Left kidney (tissue), 1 donor: ENCODE measurements at regions not wholly inside any gene's neighbourhood (a gene's known extent, or its start where the extent isn't known, plus 50 kb on each side); places are given as distances from the start of the nearest gene placed in this dataset.
"Not testable (repeated sequence)": the region's sequence is repeated elsewhere in the genome, so short reads cannot be mapped to it uniquely, and the experiment has no call there.

Experiments
- DNase-seq: peaks from one replicate; pipeline ENCODE4 v3.0.0-alpha.2; 2013

- peak; percentile 13 for DNase-seq
These were observed 149.1 kb upstream of the TENT5A start for GRCh38 chr6:81901551-81901966.

- no peak for DNase-seq
These were observed 148.1 kb upstream of the TENT5A start for GRCh38 chr6:81900616-81901015.

- no peak for DNase-seq
These were observed 145.3 kb upstream of the TENT5A start for GRCh38 chr6:81897793-81898192.

- no peak for DNase-seq
These were observed 144.3 kb upstream of the TENT5A start for GRCh38 chr6:81896525-81897503.

- peak; percentile 3 for DNase-seq
These were observed 143.2 kb upstream of the TENT5A start for GRCh38 chr6:81895511-81896185.

- DNase-seq: no peak
These were observed 142.3 kb upstream of the TENT5A start for GRCh38 chr6:81894788-81895271.

- no peak for DNase-seq
These were observed 141.8 kb upstream of the TENT5A start for GRCh38 chr6:81894306-81894705.

GRCh38 chr6:81892891-81893290 is 140.4 kb upstream of the TENT5A start:
- DNase-seq: no peak

GRCh38 chr6:81891874-81892273 is 139.4 kb upstream of the TENT5A start:
- DNase-seq: no peak

- no peak for DNase-seq
These were observed 138.4 kb upstream of the TENT5A start for GRCh38 chr6:81890846-81891245.

- no peak for DNase-seq
These were observed 137.0 kb upstream of the TENT5A start for GRCh38 chr6:81889377-81890053.

- not testable (repeated sequence) for DNase-seq
These were observed 134.4 kb upstream of the TENT5A start for GRCh38 chr6:81886909-81887308.

- DNase-seq: no peak
These were observed 133.7 kb upstream of the TENT5A start for GRCh38 chr6:81886157-81886556.

GRCh38 chr6:81881660-81882059 is 129.2 kb upstream of the TENT5A start:
- no peak for DNase-seq

- DNase-seq: no peak
These were observed 126.0 kb upstream of the TENT5A start for GRCh38 chr6:81878479-81878878.

GRCh38 chr6:81876971-81877370 is 124.5 kb upstream of the TENT5A start:
- no peak for DNase-seq

- no peak for DNase-seq
These were observed 123.4 kb upstream of the TENT5A start for GRCh38 chr6:81875782-81876293.

- not testable (repeated sequence) for DNase-seq
These were observed 117.4 kb upstream of the TENT5A start for GRCh38 chr6:81869749-81870508.

- DNase-seq: no peak
These were observed 113.2 kb upstream of the TENT5A start for GRCh38 chr6:81865712-81866111.

- no peak for DNase-seq
These were observed 111.6 kb upstream of the TENT5A start for GRCh38 chr6:81864124-81864523.

GRCh38 chr6:81863123-81863522 is 110.6 kb upstream of the TENT5A start:
- DNase-seq: no peak

- DNase-seq: no peak
These were observed 108.8 kb upstream of the TENT5A start for GRCh38 chr6:81861281-81861680.
